GM19239 (cell line): ENCODE measurements at regions not wholly inside any gene's neighbourhood (a gene's known extent, or its start where the extent isn't known, plus 50 kb on each side); places are given as distances from the start of the nearest gene placed in this dataset.
"Not testable (repeated sequence)": the region's sequence is repeated elsewhere in the genome, so short reads cannot be mapped to it uniquely, and the experiment has no call there.

ENCODE experiments used
- DNase-seq: peaks from one replicate; pipeline ENCODE4 v3.0.0; 2011; ENCODE audit warnings: low spot score; ENCODE audit not compliant: insufficient read length
- FAIRE-seq: peaks from 2 replicates; lab custom pipeline; 2011; peaks lifted over from hg19 to GRCh38; lab: Jason Lieb, UNC

DNA sequence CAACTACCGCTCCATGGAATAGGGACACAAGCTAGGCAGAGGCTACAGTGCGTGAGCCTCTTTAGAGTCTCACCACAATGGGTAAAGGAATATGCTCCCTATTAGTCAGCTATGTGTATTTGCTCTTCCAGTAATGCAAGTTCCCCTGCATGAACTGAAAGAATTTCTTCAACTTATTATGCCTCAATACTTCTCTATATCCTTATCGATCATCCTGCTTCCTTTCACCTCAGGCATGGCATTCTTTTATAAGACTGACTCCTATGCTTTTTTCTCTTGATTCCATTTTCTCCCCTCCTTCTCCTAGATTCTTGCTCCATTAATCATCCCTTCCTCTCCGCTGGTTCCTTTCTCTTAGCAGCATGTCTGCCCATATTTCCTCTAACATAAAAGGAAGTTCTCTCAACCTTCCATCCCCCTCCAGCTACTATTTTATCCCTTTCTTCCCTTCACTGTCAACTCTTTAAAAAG, 94.5 kb upstream of the CPM start:
- FAIRE-seq (no peak), DNase-seq (no peak)

DNA sequence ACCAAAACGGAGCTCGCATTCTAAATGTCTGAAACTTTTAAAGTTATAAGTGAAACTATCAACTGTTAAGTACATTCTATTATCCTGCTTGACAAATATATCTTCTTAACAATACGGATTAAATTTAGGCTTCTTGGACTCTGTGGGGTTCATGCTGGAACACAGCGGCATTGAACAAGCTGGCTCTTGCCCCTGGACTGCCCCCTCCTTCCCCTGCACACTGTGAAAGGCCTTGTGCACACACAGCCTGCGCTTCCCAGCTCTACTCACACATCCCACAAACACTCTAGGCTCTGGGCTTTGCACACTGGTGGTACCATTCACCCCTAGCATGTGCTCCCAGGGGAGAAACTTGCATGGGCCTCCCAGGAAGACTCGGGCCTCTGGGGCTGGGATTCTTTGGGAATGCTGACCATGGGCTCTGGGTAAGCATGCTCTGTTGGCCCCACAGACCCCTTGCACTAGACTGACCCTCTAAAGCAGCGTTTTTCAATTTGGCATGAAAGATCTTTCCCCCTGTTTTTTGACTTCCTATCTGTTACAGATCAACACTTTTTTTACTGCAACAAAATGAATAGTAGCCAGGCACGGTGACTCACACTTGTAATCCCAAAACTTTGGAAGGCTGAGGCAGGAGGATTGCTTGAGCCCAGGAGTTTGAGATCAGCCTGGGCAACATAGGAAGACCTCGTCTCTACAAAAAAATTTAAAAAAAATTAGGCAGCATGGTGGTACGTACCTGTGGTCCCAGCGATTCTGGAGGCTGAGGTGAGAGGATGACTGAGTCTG, 96.2 kb upstream of the CPM start:
- no peak for DNase-seq
- no peak for FAIRE-seq

DNA sequence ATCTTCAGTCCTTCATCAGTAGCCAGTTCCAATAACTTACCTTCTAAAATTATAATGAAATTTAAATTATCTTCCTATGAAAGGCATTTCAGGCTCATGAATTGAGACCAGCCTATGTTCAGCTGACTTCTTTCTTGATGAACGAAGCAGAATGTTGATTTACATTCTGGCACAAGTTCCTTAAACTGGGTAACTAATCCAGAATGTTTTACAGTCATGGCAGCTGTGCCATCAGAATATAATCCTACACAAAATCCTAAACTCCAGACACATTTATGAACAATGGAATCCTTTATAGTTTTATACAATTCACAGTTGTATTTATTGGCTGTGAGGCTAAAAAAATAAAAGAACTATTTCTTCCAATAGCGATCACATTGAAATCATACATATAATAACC, 97.3 kb upstream of the CPM start:
- DNase-seq (no peak), FAIRE-seq (no peak)

DNA sequence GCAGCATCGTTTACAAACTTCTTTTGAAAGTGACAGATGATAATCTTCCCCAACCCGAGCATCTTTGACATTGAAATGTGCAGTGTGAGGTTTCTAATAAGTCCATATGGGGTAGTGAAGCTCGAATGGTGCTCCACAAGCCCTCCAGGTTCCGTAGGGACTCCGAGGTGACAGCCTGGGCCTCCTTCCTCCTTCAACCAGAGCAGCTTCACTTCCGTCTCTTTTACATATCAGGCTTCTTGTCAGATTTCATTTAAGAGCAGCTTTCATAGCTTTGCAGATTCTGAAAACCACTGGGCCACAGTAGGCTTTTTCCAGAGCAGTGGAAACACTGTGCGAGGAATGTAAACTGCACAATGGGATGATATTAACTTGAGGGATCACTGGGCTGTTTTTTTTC, 103.6 kb upstream of the CPM start:
- FAIRE-seq, result no peak
- DNase-seq, result no peak

DNA sequence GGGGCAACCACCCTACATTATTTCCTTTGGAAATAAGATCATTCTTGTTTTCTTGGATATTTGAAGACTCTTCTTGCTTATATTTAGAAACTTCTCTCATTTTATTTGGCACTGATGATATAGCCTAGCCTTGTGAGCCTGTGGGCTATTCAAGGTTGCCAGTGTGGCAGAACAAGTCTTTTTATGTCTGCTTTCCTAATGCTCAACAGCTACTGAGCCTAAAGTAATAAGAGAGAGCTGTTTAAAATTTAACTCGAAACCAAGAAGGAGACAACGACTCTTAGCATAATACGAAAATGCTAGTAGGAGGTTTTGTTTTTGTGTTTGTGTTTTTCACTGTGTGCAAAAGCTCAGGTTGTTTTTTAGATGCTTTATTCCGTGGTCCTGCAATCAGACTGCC, 104.0 kb upstream of the CPM start:
- DNase-seq (no peak), FAIRE-seq (no peak)

DNA sequence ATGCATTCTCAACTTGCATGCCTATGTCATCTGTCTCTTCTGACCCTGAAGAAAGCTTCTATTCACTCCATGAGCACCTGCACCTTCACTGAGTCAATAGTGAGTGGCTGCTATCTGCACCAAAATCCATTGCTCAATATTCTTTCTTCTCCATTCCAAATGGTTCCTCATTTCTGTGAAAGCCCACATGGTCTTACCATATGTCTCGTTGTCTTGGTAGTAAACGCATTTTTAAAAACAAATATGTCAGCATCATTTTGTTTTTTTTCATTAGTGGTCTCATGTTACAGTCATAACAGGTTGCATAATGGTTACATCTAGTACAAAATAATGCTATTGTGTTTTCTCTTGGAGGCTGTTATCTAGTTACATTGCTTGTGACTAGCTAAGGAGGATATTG, 106.9 kb upstream of the CPM start:
- FAIRE-seq (no peak), DNase-seq (no peak)

DNA sequence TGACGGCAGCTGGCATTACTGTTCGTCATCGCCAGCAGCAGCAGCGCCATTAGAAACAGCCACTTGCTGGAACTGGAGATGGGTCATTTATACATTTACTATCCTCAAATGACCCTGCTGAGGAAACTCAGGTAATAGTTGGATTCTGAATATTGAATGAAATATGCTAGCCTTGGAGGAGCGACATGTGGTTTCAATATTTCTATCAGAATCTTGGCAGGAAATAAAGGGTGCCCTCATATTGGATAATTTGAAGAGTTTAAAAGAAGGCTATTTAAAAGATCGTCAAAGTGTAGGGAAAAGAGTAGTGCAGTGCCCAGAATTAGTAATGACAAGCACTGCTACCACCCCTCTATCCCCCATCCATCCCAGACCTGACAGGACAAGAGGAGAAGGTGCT, 109.6 kb upstream of the CPM start:
- FAIRE-seq (no peak), DNase-seq (no peak)

DNA sequence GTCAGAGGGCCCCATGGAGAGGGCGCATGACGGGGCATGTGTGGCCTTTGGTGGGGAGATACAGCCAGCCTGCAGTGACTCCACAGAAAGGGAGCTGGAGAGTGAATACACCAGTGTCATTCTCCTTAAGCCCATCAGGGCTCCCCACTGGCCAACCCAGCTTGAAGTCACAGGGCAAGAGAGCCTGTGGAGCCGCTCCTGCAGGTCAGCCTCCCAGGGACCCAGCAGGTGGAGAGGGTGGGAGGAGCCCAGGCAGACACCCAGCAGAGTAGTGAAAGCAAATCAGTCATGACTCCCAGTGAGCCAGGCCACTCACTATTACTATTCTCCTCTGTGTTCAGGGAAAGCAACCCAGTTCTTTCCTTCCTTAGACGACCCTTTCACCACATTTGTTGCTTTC, 110.0 kb upstream of the CPM start:
- FAIRE-seq, result no peak
- DNase-seq, result no peak

DNA sequence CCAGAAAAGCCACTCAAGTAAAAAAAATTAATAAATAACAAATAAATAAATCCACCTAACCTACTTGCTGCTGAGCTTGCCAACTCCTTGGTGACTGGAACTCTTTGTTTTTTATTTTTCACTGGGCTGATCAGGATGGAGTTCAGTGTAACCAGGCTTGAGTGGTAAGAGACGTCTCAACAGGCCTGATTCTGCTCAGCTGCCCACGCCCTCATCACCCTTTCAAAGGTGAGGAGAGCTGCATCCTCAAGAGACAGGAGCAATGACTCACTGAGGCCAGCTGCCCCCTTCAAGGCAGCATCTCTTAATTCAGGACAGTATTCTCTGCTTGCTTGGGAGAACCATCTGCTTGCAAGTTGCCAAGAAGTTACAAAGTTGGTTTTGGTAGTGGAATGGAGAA, 111.9 kb upstream of the CPM start:
- FAIRE-seq (no peak), DNase-seq (no peak)

DNA sequence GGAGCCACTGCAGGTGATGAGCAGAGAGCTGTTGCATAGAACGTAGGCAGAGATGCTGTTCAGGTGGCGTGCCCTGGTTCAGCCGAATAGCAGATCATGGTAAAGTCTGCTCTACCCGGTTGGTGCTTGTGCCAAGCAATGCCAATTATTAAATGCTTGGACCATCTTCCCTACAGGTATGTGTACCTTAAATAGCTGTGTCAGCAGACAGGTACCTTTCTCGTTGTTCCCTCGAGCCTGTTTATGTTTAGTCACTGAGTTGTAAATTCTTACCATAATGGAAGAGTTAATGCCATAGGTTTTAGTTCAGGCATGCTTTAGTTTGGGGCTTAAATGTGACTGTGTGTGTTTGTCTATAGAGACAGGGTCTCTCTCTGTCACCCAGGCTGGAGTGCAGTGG, 112.5 kb upstream of the CPM start:
- DNase-seq (no peak), FAIRE-seq (no peak)

DNA sequence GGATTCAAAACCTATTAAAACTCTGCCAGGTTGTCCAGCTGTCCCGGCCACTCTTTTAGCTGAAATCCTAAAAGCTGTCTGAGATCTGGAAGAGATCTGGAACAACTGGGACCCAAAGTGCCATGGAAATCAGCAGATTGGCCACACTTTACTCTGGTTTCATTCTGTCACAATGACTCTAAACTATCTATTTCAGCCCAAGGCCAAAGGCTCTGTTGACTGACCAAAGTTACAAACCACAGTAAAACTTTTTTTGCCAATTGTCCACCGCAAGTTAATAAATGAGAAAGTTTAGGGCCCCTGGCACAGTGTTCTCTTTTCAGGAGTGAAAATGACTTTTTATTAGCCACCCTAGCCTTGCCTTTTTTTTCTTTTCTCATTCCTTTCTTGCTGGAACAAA, 113.4 kb upstream of the CPM start:
- FAIRE-seq (no peak), DNase-seq (no peak)

DNA sequence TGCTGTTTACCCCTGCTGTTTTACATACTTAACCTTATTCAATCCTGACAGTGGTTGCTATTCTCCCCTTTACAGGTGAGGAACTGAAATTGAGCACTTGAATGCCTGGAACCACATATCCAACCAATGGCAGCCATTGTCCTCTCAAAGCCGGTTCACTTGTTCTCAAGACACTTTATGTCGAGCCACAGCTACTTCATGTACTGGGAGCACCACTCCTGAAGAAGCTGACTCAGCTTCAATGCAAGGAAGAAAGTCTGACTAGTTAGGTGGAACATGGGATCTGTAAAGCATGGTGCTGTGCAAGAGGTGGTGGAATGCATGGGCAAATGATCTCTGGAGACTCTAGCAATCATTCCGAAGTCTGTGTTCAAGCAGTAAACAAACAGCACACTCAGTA, 113.9 kb upstream of the CPM start:
- FAIRE-seq, result no peak
- DNase-seq, result no peak

DNA sequence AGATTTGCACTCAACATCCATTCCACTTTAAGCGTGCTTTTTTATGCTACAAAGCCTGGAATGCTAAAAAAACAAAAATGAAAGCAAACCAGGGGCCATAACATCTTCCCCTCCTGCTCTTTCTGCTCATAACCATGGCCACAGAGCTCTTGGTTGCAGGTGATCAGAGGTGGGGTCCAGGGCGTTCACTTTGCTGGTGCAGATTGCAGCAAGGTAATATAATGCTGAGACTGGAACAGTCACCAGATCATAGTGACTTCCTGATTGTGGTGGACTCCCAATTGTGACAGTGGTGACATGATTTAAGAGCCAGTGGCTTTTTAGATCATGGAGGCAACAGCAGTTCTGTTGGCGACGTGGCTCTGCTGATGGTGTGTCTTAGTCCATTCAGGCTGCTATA, 115.0 kb upstream of the CPM start:
- DNase-seq (no peak), FAIRE-seq (no peak)

DNA sequence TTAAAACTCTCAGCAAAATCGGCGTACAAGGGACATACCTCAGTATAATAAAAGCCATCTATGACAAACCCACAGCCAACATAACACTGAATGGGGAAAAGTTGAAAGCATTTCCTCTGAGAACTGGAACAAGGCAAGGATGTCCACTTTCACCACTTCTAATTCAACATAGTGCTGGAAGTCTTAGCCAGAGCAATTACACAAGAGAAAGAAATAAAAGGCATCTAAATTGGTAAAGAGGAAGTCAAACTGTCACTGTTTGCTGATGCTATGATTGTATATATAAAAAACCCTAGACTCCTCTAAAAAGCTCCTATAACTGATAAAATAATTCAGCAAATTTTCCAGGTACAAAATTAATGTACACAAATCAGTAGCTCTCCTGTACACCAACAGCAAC, 116.9 kb upstream of the CPM start:
- DNase-seq, FAIRE-seq: not testable (repeated sequence)

DNA sequence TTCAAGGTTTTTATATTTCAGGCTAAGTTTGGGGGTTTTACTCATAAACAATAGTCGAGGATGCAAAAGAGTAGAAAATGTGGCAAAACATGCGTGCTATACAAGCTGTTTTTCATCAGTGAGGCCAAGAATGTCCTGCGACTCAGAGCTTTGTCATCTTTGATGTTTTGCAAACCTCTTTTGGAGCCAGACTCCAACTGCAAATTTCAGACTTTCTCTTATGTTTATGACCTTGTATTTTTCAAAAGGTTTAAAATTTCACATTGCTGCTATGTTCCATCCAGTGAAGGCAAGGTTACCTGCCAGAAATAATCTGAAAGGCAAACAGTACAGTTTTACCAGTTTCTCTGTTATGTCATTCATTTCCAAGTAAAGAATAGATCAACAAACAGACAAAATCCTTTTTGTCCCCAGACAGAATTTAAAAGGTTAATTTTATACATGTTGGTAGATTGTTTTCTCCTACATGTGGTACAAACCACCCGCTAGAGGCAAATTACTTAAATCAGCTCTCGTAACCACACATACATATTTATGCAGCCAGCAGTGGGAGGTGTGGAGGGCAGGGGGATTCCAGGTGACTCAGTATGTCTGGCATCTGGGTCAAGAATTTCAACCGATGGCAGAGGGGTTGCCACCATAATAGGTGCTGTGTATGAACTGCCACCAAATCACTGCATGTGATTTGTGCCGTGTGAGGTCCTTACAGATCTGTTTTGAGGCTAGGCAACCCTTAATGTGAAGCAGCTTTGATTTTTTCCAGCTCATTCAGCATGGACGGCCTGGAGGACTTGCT, 119.8 kb upstream of the CPM start:
- FAIRE-seq (no peak), DNase-seq (no peak)

DNA sequence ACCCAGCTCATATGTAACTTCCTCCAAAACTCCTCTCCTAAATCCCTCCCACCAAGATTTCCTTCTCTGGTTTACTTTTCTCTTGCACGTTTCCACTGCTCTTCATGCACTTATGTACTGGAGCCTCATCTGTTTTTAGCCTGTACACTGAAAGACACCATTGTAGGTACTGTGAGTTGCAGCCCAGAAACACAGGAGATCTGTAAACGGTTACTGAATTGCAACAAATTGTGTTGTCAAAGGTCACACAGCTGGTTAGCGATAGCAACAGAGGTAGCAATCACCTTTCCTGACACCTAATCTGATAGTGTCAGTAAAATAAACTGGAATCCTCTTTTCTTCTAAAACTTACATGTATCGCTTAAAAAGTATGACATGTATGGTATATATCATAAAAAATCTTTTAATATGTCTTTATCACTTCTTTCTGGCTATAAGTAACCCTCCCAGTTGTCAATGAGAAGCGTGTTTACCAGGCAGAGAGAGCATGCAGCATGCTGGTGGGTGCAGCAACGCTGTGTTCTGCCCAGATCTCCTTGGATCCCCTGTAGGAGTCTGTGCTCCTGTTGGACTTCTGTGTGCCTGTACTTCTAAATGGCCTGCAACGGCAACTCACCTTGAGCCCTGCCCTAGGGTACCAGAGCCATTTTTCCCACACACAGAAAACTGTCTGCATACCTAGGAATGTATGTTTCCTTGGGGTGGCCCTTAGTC, 121.5 kb upstream of the CPM start:
- DNase-seq (no peak), FAIRE-seq (no peak)

DNA sequence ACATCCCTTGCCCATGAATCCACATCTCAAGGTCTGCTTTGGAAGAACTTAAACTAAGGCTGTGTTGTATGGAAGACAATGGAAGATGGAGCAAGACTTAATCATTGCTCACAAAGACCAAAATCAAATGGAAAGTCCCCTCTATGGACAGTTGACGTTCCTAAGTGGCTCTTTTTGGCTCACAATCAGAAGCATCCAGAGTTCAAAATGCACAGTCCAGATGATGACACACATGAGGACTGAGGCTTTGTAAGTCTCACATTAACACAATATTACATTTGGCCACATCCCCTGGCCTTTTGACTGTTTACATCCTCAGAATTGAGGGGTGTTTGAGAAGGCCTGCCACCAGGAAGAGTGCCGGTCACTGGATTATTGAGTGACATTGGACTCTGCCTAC, 122.3 kb upstream of the CPM start:
- FAIRE-seq (no peak), DNase-seq (no peak)

DNA sequence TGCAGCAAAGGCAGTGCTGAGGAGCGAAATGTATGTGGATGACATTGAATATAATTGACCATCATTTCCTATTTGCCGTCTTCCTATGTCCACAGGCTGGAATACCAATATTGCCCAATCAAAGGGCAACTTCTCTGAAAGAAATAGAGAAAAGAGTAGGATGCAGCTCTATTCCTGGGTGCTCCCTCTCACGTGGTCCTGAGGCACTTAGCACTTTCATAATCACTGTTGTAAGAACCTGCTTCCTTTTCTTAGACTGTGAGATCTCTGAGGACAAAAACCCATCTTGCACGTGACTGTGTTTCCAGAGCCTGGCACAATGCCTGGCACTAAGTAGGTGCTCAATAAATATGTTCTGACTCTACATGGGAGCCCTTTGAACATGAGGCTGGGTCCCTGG, 122.7 kb upstream of the CPM start:
- DNase-seq (no peak), FAIRE-seq (no peak)

DNA sequence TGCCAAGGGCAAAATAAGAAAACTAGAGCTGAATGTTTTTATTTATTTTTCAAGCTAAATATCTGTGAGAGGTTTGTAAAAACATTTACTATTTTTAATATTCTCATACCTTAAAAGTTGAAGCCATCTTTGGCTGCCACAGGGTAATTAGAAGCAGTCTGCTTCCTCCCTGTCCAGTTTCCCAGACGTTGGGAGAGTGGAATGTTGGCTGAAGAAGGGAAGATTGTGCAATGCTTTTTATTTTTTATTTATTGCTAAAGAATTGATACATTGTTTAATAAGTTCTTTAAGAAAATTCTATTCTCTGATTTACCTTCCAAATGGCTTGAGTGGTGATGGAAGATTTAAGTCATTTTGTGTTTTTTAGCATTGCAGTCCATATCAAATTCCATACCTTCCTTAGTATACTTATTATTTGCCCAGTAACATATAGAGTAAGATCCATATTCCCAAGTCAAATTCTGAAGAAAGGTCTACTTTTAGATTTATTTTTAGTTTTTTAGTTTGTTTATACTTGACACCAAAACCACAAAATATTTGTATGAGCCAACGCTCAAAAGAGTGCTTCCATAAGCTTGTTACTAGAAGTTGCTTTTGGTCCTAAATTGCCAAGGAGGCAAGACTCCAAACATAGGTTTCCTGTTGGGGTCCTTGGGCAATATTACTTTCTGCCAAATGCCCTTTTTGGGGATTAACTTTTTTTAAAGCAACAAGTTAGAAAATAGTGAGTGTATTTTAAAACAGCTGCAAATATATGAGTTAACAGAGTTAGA, 124.0 kb upstream of the CPM start:
- FAIRE-seq, result no peak
- no peak for DNase-seq

DNA sequence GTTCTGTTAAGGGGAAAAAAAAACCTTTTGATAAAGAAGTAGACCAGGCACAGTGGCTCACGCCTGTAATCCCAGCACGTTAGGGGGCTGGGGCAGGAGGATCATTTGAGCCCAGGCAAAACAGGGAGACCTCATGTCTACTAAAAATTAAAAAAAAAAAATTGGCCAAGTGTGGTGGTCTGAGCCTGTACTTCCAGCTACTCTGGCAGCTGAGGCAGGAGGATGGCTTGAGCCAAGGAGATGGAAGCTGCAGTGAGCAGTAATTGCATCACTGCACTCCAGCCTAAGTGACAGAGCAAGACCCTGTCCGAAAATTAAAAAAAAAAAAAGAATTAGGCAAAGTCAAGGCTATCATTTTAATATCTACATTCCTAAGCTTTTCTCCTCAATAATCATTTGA, 124.8 kb upstream of the CPM start:
- FAIRE-seq, result no peak
- no peak for DNase-seq
